ENCODE measurements at regions not wholly inside any gene's neighbourhood (a gene's known extent, or its start where the extent isn't known, plus 50 kb on each side); places are given as distances from the start of the nearest gene placed in this dataset.

DNA sequence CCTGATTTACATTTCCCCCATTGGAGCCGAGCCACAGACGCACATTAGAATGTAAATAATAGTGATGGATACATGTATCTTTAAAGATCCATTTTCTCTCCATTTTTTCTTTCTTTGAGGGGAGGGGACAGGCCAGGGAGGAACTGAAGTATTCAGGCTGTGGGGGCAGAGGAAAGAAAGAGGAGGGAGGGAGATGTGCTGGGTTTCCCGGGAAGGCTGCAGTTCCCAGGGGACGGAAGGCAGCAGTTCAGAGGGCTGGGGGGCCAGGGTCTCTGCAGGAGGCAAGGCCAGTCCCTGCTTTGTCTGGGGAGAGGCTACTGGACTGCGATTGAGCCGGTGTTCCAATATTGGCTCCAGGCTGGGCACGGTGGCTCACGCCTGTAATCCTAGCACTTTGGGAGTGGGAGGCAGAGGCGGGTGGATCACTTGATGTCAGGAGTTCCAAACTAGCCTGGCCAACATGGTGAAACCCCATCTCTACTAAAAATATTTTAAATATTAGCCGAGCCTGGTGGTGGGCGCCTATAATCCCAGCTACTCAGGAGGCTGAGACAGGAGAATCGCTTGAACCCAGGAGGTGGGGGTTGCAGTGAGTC, 94.2 kb upstream of the LHX1 start:
- Histone ChIP-seq H3K27ac (ENCODE audit: low read depth) (no peak overlapping the region), H4K20me1 (replicated peaks; ENCODE audit: insufficient read depth) (no peaks in the 10 kb centered on the region), H3K4me1 (ENCODE audit: insufficient read depth) (peaks cover 12% of the 10 kb centered on the region), H3F3A (replicated peaks; ENCODE audit: low read depth) (no peaks in the 10 kb centered on the region), H3K79me2 (replicated peaks; ENCODE audit: insufficient read depth) (no peaks in the 10 kb centered on the region), H3K36me3 (ENCODE audit: insufficient read depth) (no peaks in the 10 kb centered on the region), H3K4me2 (peak overlapping the region; percentile 49), H3K27me3 (ENCODE audit: insufficient read depth) (peaks cover 15% of the 10 kb centered on the region; the same call in 1 of the 2 replicates), H2AFZ (peak overlapping the region; percentile 52; the same call in 1 of the 2 replicates), H3K4me3 (peak overlapping the region; percentile 44), H3K9me2 (ENCODE audit: insufficient read depth) (no peaks in the 10 kb centered on the region)
- TF ChIP-seq, protein P1, sequence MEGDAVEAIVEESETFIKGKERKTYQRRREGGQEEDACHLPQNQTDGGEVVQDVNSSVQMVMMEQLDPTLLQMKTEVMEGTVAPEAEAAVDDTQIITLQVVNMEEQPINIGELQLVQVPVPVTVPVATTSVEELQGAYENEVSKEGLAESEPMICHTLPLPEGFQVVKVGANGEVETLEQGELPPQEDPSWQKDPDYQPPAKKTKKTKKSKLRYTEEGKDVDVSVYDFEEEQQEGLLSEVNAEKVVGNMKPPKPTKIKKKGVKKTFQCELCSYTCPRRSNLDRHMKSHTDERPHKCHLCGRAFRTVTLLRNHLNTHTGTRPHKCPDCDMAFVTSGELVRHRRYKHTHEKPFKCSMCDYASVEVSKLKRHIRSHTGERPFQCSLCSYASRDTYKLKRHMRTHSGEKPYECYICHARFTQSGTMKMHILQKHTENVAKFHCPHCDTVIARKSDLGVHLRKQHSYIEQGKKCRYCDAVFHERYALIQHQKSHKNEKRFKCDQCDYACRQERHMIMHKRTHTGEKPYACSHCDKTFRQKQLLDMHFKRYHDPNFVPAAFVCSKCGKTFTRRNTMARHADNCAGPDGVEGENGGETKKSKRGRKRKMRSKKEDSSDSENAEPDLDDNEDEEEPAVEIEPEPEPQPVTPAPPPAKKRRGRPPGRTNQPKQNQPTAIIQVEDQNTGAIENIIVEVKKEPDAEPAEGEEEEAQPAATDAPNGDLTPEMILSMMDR (conservative IDR thresholded peaks at IDR 0.05; ENCODE audit: low read depth in 2 of 2), result peak in 1 of 2 experiments; percentile 18; a peak in 1 of 4 replicates
- no peak for TF ChIP-seq ZNF114 (CRISPR knock-in tag; IDR thresholded peaks at IDR 0.05)
- TF ChIP-seq STAT1 (IDR thresholded peaks at IDR 0.05; ENCODE audit: unreplicated experiment), result no peak
- ATAC-seq (peak; percentile 24; the same call in 2 of the 3 replicates), DNase-seq (ENCODE audit: low spot score) (no peak)
- peaks cover 22% of the 10 kb centered on the region for H3K27me3 Mint-ChIP-seq (ENCODE audit: insufficient read depth, low read depth, poor library complexity)
- H3K4me1 Mint-ChIP-seq, result peaks cover 26% of the 10 kb centered on the region
- H3K36me3 Mint-ChIP-seq (ENCODE audit: low read depth), result no peaks in the 10 kb centered on the region
- no peaks in the 10 kb centered on the region for H3K9me3 Mint-ChIP-seq
- H3K4me3 Mint-ChIP-seq, result peak overlapping the region; percentile 36; the same call in 1 of the 3 replicates
- no peak overlapping the region for H3K27ac Mint-ChIP-seq

DNA sequence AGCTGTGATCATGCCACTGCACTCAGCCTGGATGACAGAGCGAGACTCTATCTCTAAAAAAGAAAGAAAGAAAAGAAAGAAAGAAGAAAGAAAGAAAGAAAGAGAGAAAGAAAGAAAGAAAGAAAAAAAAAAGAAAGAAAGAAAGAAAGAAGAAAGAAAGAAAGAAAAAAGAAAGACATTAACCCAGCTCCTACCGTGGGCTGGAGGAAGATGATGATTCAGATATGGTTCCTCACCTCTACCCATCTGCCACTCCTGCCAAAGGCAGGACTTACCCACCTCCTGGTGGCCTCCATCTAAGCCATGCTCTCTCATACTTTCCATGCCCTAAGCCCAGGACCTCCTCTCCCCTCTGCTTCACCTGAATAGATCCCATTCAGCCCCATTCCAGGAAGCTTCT, 93.3 kb upstream of the LHX1 start:
- Histone ChIP-seq H3K27me3 (ENCODE audit: insufficient read depth) (peaks cover 15% of the 10 kb centered on the region; the same call in 1 of the 2 replicates), H3K9me2 (ENCODE audit: insufficient read depth) (no peaks in the 10 kb centered on the region), H4K20me1 (replicated peaks; ENCODE audit: insufficient read depth) (no peaks in the 10 kb centered on the region), H3K36me3 (ENCODE audit: insufficient read depth) (no peaks in the 10 kb centered on the region), H3K79me2 (replicated peaks; ENCODE audit: insufficient read depth) (no peaks in the 10 kb centered on the region), H3K4me3 (no peak overlapping the region), H3F3A (replicated peaks; ENCODE audit: low read depth) (no peaks in the 10 kb centered on the region), H3K27ac (ENCODE audit: low read depth) (no peak overlapping the region), H2AFZ (no peak overlapping the region), H3K4me2 (no peak overlapping the region), H3K4me1 (ENCODE audit: insufficient read depth) (peaks cover 12% of the 10 kb centered on the region)
- no peak for DNase-seq (ENCODE audit: low spot score)
- Mint-ChIP-seq H3K4me1 (peaks cover 28% of the 10 kb centered on the region), H3K9me3 (no peaks in the 10 kb centered on the region), H3K27me3 (ENCODE audit: insufficient read depth, low read depth, poor library complexity) (peaks cover 22% of the 10 kb centered on the region), H3K27ac (no peak overlapping the region), H3K36me3 (ENCODE audit: low read depth) (no peaks in the 10 kb centered on the region), H3K4me3 (no peak overlapping the region; the same call in 2 of the 3 replicates)
- no peak for ATAC-seq
- TF ChIP-seq ZNF114 (CRISPR knock-in tag; IDR thresholded peaks at IDR 0.05), result no peak
- TF ChIP-seq, protein P1 (conservative IDR thresholded peaks at IDR 0.05; ENCODE audit: low read depth in 2 of 2), result no peak
- TF ChIP-seq, protein P2, sequence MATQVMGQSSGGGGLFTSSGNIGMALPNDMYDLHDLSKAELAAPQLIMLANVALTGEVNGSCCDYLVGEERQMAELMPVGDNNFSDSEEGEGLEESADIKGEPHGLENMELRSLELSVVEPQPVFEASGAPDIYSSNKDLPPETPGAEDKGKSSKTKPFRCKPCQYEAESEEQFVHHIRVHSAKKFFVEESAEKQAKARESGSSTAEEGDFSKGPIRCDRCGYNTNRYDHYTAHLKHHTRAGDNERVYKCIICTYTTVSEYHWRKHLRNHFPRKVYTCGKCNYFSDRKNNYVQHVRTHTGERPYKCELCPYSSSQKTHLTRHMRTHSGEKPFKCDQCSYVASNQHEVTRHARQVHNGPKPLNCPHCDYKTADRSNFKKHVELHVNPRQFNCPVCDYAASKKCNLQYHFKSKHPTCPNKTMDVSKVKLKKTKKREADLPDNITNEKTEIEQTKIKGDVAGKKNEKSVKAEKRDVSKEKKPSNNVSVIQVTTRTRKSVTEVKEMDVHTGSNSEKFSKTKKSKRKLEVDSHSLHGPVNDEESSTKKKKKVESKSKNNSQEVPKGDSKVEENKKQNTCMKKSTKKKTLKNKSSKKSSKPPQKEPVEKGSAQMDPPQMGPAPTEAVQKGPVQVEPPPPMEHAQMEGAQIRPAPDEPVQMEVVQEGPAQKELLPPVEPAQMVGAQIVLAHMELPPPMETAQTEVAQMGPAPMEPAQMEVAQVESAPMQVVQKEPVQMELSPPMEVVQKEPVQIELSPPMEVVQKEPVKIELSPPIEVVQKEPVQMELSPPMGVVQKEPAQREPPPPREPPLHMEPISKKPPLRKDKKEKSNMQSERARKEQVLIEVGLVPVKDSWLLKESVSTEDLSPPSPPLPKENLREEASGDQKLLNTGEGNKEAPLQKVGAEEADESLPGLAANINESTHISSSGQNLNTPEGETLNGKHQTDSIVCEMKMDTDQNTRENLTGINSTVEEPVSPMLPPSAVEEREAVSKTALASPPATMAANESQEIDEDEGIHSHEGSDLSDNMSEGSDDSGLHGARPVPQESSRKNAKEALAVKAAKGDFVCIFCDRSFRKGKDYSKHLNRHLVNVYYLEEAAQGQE (IDR thresholded peaks at IDR 0.05; ENCODE audit: unreplicated experiment), result no peak
- no peak for TF ChIP-seq STAT1 (IDR thresholded peaks at IDR 0.05; ENCODE audit: unreplicated experiment)
- no peak for TF ChIP-seq EZH2 (IDR thresholded peaks at IDR 0.05; ENCODE audit: low read depth, unreplicated experiment)
- TF ChIP-seq, protein P3, sequence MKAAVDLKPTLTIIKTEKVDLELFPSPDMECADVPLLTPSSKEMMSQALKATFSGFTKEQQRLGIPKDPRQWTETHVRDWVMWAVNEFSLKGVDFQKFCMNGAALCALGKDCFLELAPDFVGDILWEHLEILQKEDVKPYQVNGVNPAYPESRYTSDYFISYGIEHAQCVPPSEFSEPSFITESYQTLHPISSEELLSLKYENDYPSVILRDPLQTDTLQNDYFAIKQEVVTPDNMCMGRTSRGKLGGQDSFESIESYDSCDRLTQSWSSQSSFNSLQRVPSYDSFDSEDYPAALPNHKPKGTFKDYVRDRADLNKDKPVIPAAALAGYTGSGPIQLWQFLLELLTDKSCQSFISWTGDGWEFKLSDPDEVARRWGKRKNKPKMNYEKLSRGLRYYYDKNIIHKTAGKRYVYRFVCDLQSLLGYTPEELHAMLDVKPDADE (IDR thresholded peaks at IDR 0.05), result no peak

Measured in GM23338 (cell line).